IPS-11a (cell line): ENCODE measurements at regions not wholly inside any gene's neighbourhood (a gene's known extent, or its start where the extent isn't known, plus 50 kb on each side); places are given as distances from the start of the nearest gene placed in this dataset.
"Not testable (repeated sequence)": the region's sequence is repeated elsewhere in the genome, so short reads cannot be mapped to it uniquely, and the experiment has no call there.

Source experiments
- H3K4me3 ChIP-seq: one replicate; pipeline ENCODE4 v1.5.1; 2013; ENCODE audit warnings: low read depth, low read length, control low read depth

DNA sequence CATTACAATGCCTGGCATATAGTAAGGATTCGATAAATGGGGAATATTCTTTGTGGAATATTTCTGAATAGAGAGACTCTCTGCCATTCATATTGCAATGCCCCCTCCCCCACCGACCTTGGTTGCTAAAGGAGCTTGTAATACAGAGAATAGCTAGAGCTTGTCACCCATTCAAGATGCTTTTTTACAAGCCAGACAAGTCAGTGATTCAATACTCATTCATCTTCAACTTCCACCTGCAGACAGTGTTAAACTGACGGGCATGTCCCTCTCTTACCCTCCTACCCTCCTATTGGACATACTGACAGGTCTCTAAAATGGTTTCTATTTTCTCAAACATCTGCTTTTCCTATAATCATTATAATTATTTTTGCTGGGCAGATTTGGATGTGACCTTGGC lies 257.4 kb downstream of the KCNJ2 start:
- H3K4me3 ChIP-seq: no peak overlapping the region

DNA sequence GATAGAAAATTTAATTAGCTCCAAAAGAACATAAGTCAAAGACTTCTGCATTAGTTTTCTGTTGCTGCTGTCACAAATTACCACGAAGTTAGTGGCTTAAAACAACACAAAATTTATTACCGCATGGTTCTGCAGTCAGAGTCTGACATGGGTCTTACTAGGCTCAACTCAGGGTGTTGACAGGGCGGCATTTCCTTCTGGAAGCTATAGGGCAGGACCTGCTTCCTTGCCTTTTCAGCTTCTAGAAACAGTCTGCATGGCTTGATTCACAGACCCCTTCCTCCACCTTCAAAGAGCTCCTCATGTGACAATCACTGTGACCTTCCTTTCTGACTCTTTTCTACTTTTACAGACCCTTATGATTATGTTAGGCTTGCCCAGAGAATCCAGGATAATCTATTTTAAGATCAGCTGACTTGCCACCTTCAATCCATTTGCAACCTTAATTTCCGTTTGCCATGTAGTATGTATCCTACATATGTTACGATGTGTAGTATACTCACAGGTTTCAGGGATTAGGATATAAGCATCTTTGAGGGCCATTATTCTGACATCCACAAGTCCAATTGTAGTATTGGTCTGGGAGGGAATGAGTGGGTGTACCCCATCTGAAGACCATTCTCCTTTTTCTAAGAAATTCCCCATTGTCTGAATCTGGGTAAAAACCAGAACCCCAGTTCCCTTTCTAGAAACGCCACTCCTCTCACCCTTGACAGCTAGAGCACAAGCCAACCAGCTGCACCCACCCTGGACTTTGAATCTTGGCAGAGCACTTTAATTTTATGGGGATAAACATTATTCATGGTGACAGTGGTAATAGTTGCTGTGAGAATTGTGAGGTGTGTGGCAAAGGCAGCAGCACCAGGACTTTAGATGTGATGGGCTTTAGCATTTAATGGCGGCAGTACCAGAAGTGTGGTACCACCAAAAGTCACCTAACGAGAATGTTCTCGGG lies 265.5 kb downstream of the KCNJ2 start:
- H3K4me3 ChIP-seq: no peak overlapping the region

DNA sequence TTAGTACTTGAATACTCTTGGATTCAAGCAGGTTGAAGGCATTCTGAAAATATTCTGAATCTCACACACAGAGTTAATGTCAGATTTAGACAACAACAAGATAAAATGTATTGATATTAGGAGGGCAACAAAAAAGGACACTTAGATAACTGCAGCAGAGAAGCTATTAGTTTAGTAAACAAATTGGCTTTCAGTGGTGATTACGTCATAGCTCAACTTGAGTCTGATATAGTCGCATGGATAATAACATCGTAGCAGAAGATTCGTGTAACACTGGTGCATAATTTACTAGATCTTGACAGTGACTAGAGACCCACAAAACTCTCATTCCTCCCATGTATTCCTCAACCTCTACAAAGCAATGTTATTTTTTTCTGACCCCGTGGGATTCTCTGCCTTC lies 268.3 kb downstream of the KCNJ2 start:
- no peak overlapping the region for H3K4me3 ChIP-seq

DNA sequence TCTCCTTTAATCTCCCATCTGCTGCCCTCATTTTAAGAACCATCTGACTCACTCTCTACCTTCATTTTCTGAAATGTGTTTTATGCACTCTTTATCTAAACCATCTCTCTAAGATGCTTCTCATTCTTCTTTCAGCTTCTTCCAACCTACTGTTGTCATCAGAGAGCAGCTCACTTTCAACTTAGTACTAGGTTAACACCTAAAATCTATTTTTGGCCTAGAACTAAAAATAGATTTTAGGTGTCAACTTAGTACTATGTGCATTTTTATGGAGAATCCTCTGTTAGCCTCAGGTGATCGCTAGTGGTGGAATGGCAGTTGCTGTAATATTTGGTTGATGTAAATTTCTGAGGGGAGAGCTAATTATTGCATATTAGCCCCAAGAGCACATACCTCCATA lies 277.1 kb downstream of the KCNJ2 start:
- H3K4me3 ChIP-seq: no peak overlapping the region

DNA sequence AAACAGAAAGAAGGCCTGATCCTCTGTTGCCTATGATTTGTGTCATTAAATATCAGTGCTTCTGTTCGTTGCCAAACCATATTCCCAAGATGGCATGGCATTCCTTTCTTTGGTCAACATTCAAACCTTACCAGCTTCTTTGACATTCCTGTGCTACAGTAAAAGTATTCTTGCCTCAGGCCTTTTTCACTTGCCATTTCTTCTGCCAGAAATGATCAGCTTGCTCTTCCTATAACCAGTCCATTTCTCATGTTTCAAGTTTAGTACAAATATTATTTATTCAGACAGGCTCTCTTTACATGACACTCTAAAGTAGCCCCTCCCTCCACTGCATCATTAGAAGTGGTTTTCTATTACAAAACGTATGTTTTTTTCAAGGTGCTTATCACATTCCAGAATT lies 278.3 kb downstream of the KCNJ2 start:
- no peak overlapping the region for H3K4me3 ChIP-seq

DNA sequence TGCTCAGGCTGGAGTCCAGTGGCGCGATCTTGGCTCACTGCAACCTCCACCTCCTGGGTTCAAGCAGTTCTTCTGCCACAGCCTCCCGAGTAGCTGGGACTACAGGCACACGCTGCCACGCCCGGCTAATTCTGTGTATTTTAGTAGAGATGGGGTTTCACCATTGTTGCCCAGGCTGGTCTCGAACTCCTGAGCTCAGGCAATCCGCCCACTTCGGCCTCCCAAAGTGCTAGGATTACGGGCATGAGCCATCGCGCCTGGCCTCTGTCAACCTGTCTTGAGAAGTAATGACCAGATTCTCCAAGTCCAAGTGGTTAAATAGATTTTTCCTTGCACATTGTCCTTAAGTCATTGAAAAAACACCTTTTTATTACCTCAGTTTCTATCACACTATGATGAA lies 283.7 kb downstream of the KCNJ2 start:
- H3K4me3 ChIP-seq: not testable (repeated sequence)

DNA sequence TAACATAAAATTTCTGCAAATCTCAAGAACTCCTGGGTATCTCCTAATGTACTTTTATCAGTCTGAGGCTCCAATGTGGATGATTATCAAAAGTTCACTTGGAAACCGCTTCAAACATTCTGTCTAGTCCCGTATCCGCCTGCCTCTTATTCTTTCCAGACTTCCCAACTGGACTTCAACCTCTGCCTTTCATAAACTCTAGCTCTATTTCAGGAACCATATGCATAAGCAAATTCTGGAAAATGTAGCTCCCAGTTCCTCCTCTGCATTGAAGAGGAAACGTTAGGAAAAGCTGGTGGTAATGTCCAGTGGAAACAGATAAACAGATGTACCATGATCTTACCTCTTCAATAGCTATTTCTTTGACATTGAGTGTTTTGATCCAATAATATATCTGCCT lies 285.0 kb downstream of the KCNJ2 start:
- no peak overlapping the region for H3K4me3 ChIP-seq

DNA sequence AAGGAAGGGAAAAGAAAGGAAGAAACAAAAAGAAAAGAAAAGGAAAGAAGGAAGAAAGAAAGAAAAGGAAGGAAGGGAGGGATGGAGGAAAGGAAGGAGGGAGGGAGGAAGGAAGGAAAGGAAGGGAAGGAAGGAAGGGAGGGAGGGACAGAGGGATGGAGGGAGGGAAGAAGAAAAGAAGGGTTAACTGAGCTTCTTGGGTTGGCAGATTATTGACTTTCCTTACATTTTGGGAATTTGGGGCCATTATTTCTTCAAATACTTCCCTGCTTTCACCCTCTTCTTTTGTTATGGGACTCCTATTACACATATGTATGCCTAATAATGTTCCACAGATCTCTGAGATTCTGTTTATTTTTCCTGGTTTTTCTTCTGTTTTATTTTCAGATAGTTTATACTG lies 285.6 kb downstream of the KCNJ2 start:
- no peak overlapping the region for H3K4me3 ChIP-seq

DNA sequence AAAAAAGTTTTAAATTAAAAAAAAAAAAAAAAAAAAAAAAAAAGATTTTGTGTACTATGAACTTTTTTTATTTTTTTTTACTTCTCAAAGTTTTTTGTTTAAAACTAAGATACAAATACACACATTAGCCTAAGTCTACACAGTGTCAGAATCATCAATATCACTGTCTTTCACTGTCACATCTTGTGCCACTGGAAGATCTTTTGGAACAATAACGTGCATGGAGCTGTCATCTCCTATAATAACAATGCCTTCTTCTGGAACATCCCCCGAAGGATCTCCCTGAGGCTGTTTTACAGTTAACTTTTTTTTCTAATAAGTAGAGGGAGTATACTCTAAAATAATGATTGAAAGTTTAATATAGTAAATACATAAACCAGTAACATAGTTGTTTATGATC lies 295.7 kb downstream of the KCNJ2 start:
- H3K4me3 ChIP-seq: no peak overlapping the region

DNA sequence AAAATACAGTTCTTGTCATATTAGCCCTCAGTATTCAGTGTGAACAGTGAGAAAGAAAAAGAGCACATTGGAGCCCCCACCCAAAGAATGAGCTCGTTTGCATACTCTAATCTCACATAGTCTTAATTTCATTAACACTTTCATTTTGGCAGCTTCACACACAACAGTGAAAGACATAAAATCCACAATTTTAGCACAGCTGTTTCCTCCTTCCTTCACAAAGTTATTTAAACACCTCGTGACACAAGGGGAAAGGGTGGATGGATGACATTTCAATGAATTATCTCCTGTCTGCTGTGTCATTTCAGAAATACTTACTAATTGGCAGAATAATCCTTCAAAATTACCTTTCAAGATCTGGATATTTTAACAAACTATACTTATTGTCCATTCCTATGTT lies 299.3 kb downstream of the KCNJ2 start:
- no peak overlapping the region for H3K4me3 ChIP-seq

DNA sequence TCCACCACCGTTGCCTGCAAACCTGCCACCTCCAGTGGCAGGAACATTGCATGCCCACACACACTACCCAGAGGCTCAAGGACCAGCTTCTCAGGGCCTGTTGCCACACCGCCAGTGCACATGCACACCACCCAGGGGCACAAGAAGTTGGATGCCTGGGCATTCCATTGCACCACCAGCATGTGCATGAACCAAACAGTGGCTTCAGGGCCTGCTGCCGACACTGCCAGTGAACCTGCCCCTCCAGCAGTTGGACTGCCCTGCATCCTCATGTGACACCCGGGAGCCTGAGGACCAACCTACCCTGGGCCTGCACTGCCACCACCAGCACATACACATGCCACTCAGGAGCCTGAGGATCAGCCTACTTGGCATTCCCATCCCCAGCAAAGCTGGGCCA lies 303.7 kb downstream of the KCNJ2 start:
- no peak overlapping the region for H3K4me3 ChIP-seq

DNA sequence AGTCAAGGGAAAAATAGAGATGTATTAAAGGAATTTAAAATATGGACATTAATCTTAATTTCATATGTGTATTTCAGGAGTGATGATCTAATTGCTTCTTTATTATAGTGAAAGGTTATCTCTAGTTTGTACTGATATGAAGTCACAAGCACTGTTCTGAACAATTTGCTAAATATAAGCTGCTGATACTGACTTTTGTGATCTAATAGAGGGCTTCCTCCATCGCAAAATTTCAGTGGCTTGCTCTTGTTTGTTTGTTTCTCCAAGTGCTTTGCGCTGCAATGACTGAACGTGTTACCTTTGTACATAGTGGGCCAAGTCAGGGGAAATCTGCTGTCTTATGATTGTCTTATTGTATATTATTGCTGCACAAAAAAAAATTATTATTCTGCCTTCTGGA lies 307.0 kb downstream of the KCNJ2 start:
- H3K4me3 ChIP-seq: no peak overlapping the region

DNA sequence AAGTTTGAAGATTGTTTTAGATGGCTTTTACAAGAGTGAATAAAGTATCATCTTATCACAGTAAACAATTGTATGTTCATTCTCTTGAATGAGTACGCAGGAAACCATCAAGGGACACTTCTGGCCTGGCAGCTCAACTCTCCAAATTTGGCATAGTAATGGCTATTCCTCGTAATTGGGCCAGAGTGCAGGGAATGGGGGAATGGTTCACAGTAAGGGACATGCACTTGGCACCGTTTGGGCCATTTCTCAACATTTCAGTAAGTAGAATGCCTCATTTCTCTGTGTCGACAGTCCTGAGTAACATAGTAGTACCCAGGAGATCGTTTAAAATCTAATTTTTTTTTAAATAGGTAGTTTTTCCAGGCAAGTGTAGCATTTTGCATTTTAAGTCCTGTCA lies 309.6 kb downstream of the KCNJ2 start:
- H3K4me3 ChIP-seq: no peak overlapping the region

DNA sequence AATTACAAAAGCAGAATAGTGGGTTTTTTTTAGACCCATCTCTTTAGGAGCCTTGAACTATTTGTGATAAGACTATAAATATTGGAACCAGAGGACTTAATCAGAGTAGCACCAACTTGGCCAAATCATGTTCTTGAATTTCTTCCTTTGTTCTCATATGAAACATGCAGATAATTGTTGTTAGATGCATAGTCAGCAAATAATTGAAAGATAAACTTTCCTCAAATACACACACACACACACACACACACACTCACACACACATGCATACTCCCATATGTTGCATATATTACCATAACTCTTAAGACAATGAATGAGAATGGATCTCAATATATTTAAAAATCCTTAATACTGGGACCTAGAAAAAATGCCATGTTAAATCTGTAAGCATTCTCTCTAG lies 310.4 kb downstream of the KCNJ2 start:
- H3K4me3 ChIP-seq: no peak overlapping the region

DNA sequence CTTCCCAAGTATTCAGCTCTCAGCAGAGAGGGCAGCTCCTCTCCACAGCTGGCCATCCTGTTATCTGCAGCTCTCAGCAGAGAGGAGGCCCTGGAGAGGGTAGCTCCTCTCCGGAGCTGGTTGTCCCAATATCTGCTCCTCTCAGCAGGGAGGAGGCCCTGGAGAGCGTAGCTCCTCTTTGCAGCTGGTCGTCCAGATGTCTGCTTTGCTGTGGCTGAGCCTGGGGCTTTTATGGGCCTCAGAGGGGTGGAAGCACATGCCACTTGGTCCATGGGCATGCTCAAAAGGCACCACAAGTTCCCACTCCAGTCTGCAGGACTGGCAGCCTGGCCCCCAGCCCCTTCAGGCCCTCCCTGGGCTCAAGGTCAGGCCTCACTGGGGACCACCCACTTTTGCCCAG lies 314.3 kb downstream of the KCNJ2 start:
- no peak overlapping the region for H3K4me3 ChIP-seq

DNA sequence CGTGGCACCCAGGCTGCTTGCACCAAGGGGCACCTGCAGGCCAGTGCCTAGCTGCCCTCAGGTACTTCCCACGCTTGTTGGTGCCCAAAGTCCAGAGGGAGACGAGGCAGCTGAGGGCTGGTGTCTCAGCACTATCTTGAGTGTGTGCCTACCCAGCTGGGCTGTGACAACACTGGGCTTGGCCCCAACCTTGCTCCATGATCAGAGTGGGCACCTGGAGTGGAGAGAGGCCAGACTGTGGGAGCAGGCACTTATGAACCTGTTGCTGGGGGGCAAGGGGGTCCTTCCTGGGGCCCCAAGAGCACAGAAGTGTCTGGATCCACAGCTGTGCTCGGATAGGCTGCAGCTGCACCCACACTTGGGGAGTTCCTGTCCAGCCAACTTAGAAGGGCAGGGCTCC lies 314.7 kb downstream of the KCNJ2 start:
- H3K4me3 ChIP-seq: no peak overlapping the region

DNA sequence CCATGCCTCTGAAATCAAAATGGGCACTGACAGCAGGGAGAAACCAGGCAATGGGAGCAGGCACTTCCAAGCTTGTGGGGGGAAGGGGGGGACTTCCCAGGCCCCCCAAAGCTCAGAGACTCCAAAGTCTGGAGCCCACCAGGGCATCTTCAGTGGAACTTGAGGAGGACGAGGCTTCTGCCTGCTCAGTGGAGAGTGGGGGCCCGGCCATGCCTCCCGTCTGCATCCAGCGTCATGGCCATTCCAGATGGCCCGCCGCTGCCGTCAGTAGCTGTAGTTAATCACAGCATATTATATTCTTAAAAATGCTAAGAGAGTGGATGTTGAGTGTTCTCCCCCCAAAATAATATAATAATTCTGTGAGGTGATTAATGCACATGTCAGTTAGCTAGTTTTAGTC lies 315.2 kb downstream of the KCNJ2 start:
- H3K4me3 ChIP-seq: no peak overlapping the region

DNA sequence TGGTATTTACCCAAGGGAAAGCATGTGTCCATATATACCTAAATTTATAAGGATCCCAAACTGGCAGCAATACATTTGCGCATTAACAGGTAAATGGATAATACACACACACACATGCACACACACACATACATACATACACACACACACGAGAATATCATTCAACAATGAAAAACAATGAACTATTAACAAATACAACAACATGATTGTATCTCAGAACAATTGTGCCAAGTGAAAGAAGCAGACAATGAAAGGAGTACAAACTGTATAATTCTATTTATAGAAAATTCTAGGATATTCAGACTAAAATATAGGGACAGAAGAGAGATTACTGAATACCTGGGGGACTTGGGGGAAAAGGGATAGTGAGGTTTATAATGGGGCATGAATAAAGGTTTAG lies 323.0 kb downstream of the KCNJ2 start:
- no peak overlapping the region for H3K4me3 ChIP-seq

DNA sequence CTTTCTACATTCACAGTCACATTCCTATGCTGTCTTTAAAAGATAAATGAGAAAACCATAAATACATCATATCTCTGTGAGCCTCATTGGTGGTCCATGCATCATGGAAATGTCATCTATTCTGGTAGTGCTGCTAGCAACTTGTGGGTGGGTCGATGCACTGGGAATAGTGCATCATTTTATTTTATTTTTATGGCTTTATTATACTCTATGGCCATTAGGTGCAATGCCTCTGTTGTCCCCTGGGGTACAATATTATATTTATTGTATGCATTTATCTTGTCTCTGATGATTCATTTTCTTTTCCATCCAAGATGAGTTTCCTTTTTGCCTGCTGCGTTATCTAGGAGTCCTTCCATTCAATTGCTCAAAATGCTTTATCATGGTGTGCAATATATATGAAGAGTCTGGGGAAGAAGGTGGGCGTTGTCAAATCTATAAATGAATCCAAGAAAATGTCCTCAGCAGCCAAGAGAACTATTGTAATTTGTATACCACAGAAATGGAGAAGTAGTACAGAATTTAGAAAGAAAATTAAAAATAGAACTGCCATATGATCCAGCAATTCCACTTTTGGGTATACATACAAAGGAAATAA lies 324.0 kb downstream of the KCNJ2 start:
- no peak overlapping the region for H3K4me3 ChIP-seq

DNA sequence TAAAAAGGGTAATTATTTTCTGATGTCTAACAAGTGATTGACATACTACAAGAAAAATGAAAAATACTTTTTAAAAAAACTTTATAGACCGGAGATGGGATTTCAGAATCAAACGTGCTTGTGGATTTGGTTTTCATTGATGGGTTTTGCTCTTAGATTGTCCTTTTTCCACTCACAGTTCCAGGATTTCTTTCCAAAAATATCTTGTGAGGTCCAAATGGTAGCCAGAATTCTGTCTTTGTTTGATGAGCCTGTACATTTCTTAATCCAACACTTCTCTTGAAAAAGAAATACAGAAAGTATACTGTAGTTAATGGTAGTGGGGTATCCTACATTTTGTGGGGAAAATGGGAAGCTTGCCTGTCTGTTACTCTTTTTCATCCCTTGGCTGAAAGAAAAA lies 329.3 kb downstream of the KCNJ2 start:
- no peak overlapping the region for H3K4me3 ChIP-seq

DNA sequence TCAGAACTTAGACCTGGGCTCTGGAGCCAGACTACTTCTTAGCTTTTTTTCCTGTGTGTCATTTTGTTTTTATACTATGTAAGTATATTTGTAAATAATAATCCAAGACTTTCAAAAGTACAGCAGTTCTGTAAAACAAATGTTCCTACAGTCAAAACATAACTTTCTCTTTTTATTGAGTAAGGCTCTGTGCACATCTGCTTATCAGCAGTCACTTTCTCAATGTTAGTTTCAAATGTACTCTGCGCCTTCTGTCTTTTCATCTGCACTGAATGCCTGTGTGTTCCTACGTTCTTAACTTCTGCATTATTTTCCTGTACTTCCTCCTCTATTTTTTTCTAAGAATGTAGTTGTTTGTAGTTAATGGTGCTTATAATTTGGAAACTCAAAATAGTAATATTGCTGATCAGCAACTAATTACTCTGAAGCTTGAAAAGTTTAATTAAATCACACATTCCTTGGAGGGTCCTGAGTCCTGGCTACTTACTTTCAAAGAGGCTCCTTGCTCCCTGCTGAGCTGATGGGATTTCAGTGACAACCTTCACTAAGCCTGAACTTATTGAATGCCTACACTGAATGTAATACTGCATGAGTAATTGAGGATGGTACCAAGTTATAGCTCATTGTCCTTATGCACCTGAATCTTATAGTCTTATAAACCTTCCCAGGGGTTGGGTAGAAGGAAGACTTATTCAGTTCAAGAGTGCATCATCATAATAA lies 329.9 kb downstream of the KCNJ2 start:
- H3K4me3 ChIP-seq: no peak overlapping the region

DNA sequence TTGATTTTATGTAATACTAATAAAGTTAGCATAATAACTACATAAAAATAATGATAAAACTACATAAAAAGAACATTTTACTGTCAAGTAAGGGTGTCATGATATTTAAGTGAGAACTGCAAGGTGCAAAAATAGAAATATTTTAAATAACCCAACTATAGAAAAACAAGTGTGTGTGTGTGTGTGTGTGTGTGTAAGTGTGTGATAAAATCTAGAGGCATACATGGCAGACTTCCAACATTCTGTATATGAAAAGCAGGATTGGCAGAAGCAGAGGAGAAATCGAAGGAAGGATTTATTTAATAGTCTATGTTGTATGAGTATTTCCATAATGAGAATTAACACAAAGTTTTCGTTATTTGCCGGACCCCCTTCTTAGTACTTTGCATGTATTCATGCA lies 334.1 kb downstream of the KCNJ2 start:
- no peak overlapping the region for H3K4me3 ChIP-seq
